Stomach (tissue), 8 donors: ENCODE measurements at regions not wholly inside any gene's neighbourhood (a gene's known extent, or its start where the extent isn't known, plus 50 kb on each side); places are given as distances from the start of the nearest gene placed in this dataset.

ENCODE experiments used
- DNase-seq, 2 donors: peaks; one replicate each; pipeline versions ENCODE4 v3.0.0 to v3.0.0-alpha.2; 2013 to 2019
- H3K27ac ChIP-seq, 5 donors: fragments of 200-600 bp in 4 of 5; sonication (generic) in 4 of 5; one replicate each; pipeline ENCODE4 v1.5.1; 2013 to 2019; ENCODE audit warnings: mild to moderate bottlenecking in 1 of 5, moderate library complexity in 1 of 5
- H3K27me3 ChIP-seq, 3 donors: fragments of 200-600 bp; sonication (generic); one replicate each; pipeline ENCODE4 v1.5.1; 2017 to 2019; ENCODE audit warnings: mixed run types in 1 of 3
- H3K36me3 ChIP-seq, 4 donors: fragments of 200-600 bp; sonication (generic); 1 replicate in 3 of 4; 2 replicates in 1 of 4; pipeline ENCODE4 v1.5.1; 2016 to 2019
- H3K4me1 ChIP-seq, 4 donors: fragments of 200-600 bp; sonication (generic); one replicate each; pipeline ENCODE4 v1.5.1; 2016 to 2019
- H3K4me3 ChIP-seq, 4 donors: fragments of 200-600 bp; sonication (generic) in 3 of 4; one replicate each; pipeline ENCODE4 v1.5.1; 2016 to 2019; ENCODE audit warnings: mild to moderate bottlenecking in 1 of 4
- H3K9me3 ChIP-seq, 4 donors: fragments of 200-600 bp; sonication (generic); one replicate each; pipeline ENCODE4 v1.5.1; 2016 to 2019
- CTCF ChIP-seq, 7 experiments: fragments of 450-650 bp in 4 of 7; fragments of 200-600 bp in 3 of 7; sonication (generic) in 3 of 7; IDR thresholded peaks; one replicate each; pipeline ENCODE4 v1.5.1; 2016 to 2019; ENCODE audit warnings: antibody characterized with exemption in 7 of 7, control low read depth in 2 of 7, mild to moderate bottlenecking in 1 of 7
- EP300 ChIP-seq: sonication (generic); formaldehyde crosslinking; IDR thresholded peaks from one replicate; pipeline ENCODE4 v1.6.1; 2017; ENCODE audit warnings: antibody characterized with exemption
- POLR2A ChIP-seq, 4 donors: fragments of 450-650 bp; IDR thresholded peaks; one replicate each; pipeline ENCODE4 v1.6.1; 2016; ENCODE audit warnings: antibody characterized with exemption in 4 of 4, control low read depth in 2 of 4, mild to moderate bottlenecking in 1 of 4, moderate library complexity in 1 of 4
- POLR2AphosphoS5 ChIP-seq, 3 donors: sonication (generic); formaldehyde crosslinking; IDR thresholded peaks; one replicate each; pipeline ENCODE4 v1.6.1; 2016; ENCODE audit warnings: antibody characterized with exemption in 3 of 3
- WGBS, 5 donors: extraction: QIAGEN DNeasy Blood & Tissue Kit in 3 of 5; methylation state at CpG; one replicate each; pipeline versions ENCODE4 v1.1.5 to v1.1.7; 2013 to 2018; 5-methylcytosine and 5-hydroxymethylcytosine counted together
- intact Hi-C: fragments of 100-400 bp; cut with DNase I; formaldehyde crosslinking; loops from one replicate; pipeline ENCODE4 v1.15.1; 2023; ENCODE audit warnings: low total_unique reads
- small RNA-seq, 4 donors: library from RNA; depleted of rRNA; stranded (forward); fragments of <200 nt; gene quantifications; one replicate each; pipeline ENCODE3, GENCODE V24; 2016
- donor health status: healthy with polysubstance abuse.
- donor health status: Bipolar disorder and iron deficiency.
- donor health status: healthy.

DNA sequence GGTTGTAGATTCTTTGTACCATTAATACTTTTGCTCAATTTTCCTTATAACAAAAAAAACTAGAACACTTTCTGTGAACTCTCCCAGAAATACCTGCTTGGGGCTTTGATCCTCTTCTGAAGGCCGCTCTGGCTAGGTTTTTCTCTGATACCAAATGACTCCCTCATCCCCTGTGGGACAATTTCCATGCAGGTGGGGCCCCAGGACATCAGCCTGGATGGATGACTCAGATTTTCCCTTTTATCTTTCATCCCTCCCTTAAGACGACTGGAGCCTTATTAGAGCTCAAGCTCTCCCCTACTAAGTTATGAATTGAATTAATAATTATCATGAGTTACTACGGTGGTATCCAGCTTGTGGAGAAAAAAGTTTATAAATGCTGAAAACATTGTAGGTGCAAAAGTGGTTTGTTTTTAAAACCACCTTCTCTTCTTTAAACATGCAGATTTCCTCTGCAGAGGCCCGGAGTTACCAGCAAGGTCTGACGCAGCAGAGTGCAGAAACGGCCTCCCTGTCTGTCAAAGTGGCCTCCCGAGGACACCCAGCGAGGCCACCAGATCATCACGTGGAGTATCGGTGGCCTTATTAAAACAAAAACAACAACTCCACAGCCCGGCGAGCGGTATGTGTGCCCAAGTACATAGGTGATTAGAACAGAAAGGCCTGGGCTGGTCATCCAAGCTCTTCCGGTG, 50.8 kb upstream of the IRX4 start:
- Histone ChIP-seq H3K4me3 (no peak overlapping the region), H3K4me1 (peaks cover 4 to 22% (median 12%) of the 10 kb centered on the region in 4 donors), H3K36me3 (peaks cover 0 to 16% (median 0%) of the 10 kb centered on the region in 4 donors), H3K27ac (no peak overlapping the region), H3K27me3 (peaks cover 0 to 26% (median 20%) of the 10 kb centered on the region in 3 donors), H3K9me3 (no peaks in the 10 kb centered on the region)
- no peak for TF ChIP-seq POLR2A (IDR thresholded peaks at IDR 0.05)
- TF ChIP-seq CTCF (IDR thresholded peaks at IDR 0.05): no peak
- no peak for TF ChIP-seq EP300
- no peak for TF ChIP-seq POLR2AphosphoS5 (IDR thresholded peaks at IDR 0.05)
- intact Hi-C loops: no loop called here
- WGBS, 5 donors: 83 to 90% (median 87%) methylated on average over 14 of the region's 14 CpGs
- no peak for DNase-seq

Small RNA genes lying in the stretch of these regions (small RNA-seq; reads per million reads assigned to genes)
- gene AC092266.1 (0 reads per million in 4 donors), gene RF00019 (0 reads per million in 4 donors)
